ENCODE measurements at regions not wholly inside any gene's neighbourhood (a gene's known extent, or its start where the extent isn't known, plus 50 kb on each side); places are given as distances from the start of the nearest gene placed in this dataset.

DNA sequence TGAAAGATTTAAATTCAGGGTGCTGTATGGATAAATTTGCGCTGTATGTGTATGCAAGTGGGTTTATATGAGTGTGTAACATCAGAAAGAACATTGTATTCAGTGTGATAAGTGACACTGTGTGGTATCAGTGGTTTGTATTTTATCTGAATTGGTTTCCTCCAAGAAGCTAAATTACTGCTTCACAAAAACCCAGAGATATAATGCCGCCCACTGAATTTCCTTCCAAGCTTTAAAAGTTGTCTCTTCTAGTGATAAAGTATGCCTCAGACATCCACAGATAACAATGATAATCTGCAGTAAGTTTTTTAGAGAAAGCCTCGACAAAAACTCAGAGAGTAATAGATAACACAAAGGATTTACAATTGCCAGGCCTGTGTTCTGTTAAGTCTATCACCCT is 710.6 kb upstream of the HS3ST1 start:
- TF ChIP-seq, protein P1, sequence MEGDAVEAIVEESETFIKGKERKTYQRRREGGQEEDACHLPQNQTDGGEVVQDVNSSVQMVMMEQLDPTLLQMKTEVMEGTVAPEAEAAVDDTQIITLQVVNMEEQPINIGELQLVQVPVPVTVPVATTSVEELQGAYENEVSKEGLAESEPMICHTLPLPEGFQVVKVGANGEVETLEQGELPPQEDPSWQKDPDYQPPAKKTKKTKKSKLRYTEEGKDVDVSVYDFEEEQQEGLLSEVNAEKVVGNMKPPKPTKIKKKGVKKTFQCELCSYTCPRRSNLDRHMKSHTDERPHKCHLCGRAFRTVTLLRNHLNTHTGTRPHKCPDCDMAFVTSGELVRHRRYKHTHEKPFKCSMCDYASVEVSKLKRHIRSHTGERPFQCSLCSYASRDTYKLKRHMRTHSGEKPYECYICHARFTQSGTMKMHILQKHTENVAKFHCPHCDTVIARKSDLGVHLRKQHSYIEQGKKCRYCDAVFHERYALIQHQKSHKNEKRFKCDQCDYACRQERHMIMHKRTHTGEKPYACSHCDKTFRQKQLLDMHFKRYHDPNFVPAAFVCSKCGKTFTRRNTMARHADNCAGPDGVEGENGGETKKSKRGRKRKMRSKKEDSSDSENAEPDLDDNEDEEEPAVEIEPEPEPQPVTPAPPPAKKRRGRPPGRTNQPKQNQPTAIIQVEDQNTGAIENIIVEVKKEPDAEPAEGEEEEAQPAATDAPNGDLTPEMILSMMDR (IDR thresholded peaks at IDR 0.05) = no peak
- TF ChIP-seq ZFX (IDR thresholded peaks at IDR 0.05; ENCODE audit: borderline replicate concordance) = no peak
